Mesenchymal stem cell (in vitro differentiated cells and primary cell): ENCODE measurements at regions not wholly inside any gene's neighbourhood (a gene's known extent, or its start where the extent isn't known, plus 50 kb on each side); places are given as distances from the start of the nearest gene placed in this dataset.
A peak's percentile ranks its signal among the peaks of the same experiment; 100 is the strongest.

Experiments used
- DNase-seq: peaks from one replicate; pipeline ENCODE4 v3.0.0-alpha.2; 2013
- H2AFZ ChIP-seq: one replicate; pipeline ENCODE4 v1.6.1; 2013; ENCODE audit warnings: low read depth, mild to moderate bottlenecking, control low read depth, inconsistent platforms, low read length, moderate library complexity
- H2AK5ac ChIP-seq: 2 replicates; pipeline ENCODE4 v1.6.1; 2013; ENCODE audit warnings: low read length, moderate library complexity, mild to moderate bottlenecking, inconsistent platforms; ENCODE audit not compliant: severe bottlenecking
- H2BK120ac ChIP-seq: one replicate; pipeline ENCODE4 v1.6.1; 2013; ENCODE audit warnings: low read depth, mild to moderate bottlenecking, inconsistent platforms, low read length, moderate library complexity
- H2BK12ac ChIP-seq, 2 experiments: one replicate each; pipeline ENCODE4 v1.6.1; 2013; ENCODE audit warnings: inconsistent platforms in 2 of 2, low read length in 2 of 2, mild to moderate bottlenecking in 2 of 2, moderate library complexity in 2 of 2, control low read depth in 1 of 2
- H2BK15ac ChIP-seq: one replicate; pipeline ENCODE4 v1.6.1; 2013; ENCODE audit warnings: mild to moderate bottlenecking, low read depth, inconsistent platforms; ENCODE audit not compliant: poor library complexity, severe bottlenecking
- H2BK5ac ChIP-seq: 2 replicates; pipeline ENCODE4 v1.6.1; 2013; ENCODE audit warnings: low read depth, mild to moderate bottlenecking, low read length, control low read depth, inconsistent platforms; ENCODE audit not compliant: poor library complexity, severe bottlenecking
- H3K14ac ChIP-seq, 2 experiments: one replicate each; pipeline ENCODE4 v1.6.1; 2013; ENCODE audit warnings: inconsistent platforms in 2 of 2, low read length in 2 of 2, control low read depth in 1 of 2, mild to moderate bottlenecking in 1 of 2, moderate library complexity in 1 of 2
- H3K18ac ChIP-seq, 2 experiments: one replicate each; pipeline ENCODE4 v1.6.1; 2013; ENCODE audit warnings: inconsistent platforms in 2 of 2, low read length in 2 of 2, control low read depth in 1 of 2, low read depth in 1 of 2, mild to moderate bottlenecking in 1 of 2
- H3K23ac ChIP-seq, 2 experiments: one replicate each; pipeline ENCODE4 v1.6.1; 2013; ENCODE audit warnings: inconsistent platforms in 2 of 2, low read length in 2 of 2, mild to moderate bottlenecking in 2 of 2, moderate library complexity in 2 of 2, control low read depth in 1 of 2
- H3K27ac ChIP-seq: 2 replicates; pipeline ENCODE4 v1.5.1; 2013; ENCODE audit warnings: mild to moderate bottlenecking, moderate library complexity, low read length, control low read depth, inconsistent platforms; ENCODE audit not compliant: poor library complexity, severe bottlenecking
- H3K27me3 ChIP-seq, 2 experiments: 2 replicates each; pipeline versions ENCODE4 v1.6.1 to v1.7.0; 2013; ENCODE audit warnings: low read length in 2 of 2, mild to moderate bottlenecking in 2 of 2, moderate library complexity in 2 of 2, control low read depth in 1 of 2, inconsistent platforms in 1 of 2; ENCODE audit not compliant: control insufficient read depth in 1 of 2, insufficient read depth in 1 of 2
- H3K36me3 ChIP-seq, 2 experiments: 2 replicates each; pipeline versions ENCODE4 v1.6.1 to v1.7.0; 2013; ENCODE audit warnings: low read length in 2 of 2, control low read depth in 1 of 2, inconsistent platforms in 1 of 2, low read depth in 1 of 2, mild to moderate bottlenecking in 1 of 2; ENCODE audit not compliant: insufficient read depth in 2 of 2, control insufficient read depth in 1 of 2
- H3K4ac ChIP-seq, 2 experiments: one replicate each; pipeline ENCODE4 v1.6.1; 2013; ENCODE audit warnings: inconsistent platforms in 2 of 2, low read length in 2 of 2, mild to moderate bottlenecking in 2 of 2, moderate library complexity in 2 of 2, control low read depth in 1 of 2, low read depth in 1 of 2
- H3K4me1 ChIP-seq: 2 replicates; pipeline ENCODE4 v1.6.1; 2013; ENCODE audit warnings: low read depth, low read length, control low read depth; ENCODE audit not compliant: control insufficient read depth, insufficient read depth
- H3K4me2 ChIP-seq: 2 replicates; pipeline ENCODE4 v1.6.1; 2013; ENCODE audit warnings: low read length, mild to moderate bottlenecking, inconsistent platforms; ENCODE audit not compliant: poor library complexity, severe bottlenecking
- H3K4me3 ChIP-seq, 2 experiments: 2 replicates each; pipeline versions ENCODE4 v1.5.1 to v1.7.0; 2013; ENCODE audit warnings: low read length in 2 of 2, mild to moderate bottlenecking in 2 of 2, control low read depth in 1 of 2, low read depth in 1 of 2; ENCODE audit not compliant: insufficient read depth in 1 of 2
- H3K79me1 ChIP-seq: replicated peaks from 2 replicates; pipeline ENCODE4 v1.6.1; 2013; ENCODE audit warnings: mild to moderate bottlenecking, control low read depth, low read length, inconsistent platforms; ENCODE audit not compliant: poor library complexity, severe bottlenecking
- H3K9ac ChIP-seq: 2 replicates; pipeline ENCODE4 v1.7.0; 2013; ENCODE audit warnings: mild to moderate bottlenecking, low read length, moderate library complexity
- H3K9me3 ChIP-seq: 2 replicates; pipeline ENCODE4 v1.7.0; 2013; ENCODE audit warnings: mild to moderate bottlenecking, low read length; ENCODE audit not compliant: control insufficient read depth
- H4K8ac ChIP-seq: one replicate; pipeline ENCODE4 v1.6.1; 2013; ENCODE audit warnings: inconsistent platforms, mild to moderate bottlenecking, low read length, moderate library complexity
- H4K91ac ChIP-seq: one replicate; pipeline ENCODE4 v1.6.1; 2013; ENCODE audit warnings: mild to moderate bottlenecking, low read length, inconsistent platforms
- WGBS: methylation state at CpG from one replicate; pipeline ENCODE4 v1.1.7; 2013; ENCODE audit warnings: mixed read lengths; 5-methylcytosine and 5-hydroxymethylcytosine counted together

DNA sequence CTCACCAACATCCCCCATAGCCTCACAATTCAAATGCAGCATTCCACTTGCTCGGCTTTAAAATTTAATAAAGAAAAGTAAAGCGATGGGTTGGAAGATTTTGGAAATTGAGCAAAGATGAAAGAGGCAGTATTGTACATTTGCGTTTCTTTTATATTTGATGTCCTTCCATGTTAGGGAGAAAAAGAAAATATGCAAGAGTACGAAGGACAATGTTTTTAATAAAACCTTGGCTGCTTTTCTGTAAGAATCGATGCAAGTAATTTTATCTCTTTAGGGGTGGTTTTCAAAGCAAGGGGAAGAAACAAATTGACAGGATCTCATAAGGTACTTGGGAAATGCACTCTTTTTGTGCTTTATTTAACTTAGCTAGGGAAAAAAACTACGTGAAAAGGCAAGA, 61.8 kb upstream of the TSC22D2 start:
- no peaks in the 10 kb centered on the region for H3K9me3 ChIP-seq
- no peak overlapping the region for H4K8ac ChIP-seq
- H3K14ac ChIP-seq: no peak overlapping the region
- H3K36me3 ChIP-seq: no peaks in the 10 kb centered on the region
- H2AFZ ChIP-seq: no peak overlapping the region
- no peak overlapping the region for H3K18ac ChIP-seq
- peak overlapping the region; percentile 33 for H3K27ac ChIP-seq
- no peak overlapping the region for H3K23ac ChIP-seq
- no peak overlapping the region for H2BK120ac ChIP-seq
- 98% methylated on average over 5 of the region's 6 CpGs for WGBS
- peak overlapping the region; percentile 82 for H3K9ac ChIP-seq
- no peak overlapping the region for H2BK12ac ChIP-seq
- H3K27me3 ChIP-seq: no peaks in the 10 kb centered on the region
- H3K79me1 ChIP-seq: no peaks in the 10 kb centered on the region
- H2BK5ac ChIP-seq: no peak overlapping the region
- DNase-seq: no peak
- peak overlapping the region in 1 of 2 experiments; percentile 38 for H3K4me3 ChIP-seq
- no peak overlapping the region for H2AK5ac ChIP-seq
- H3K4me1 ChIP-seq: peaks cover 6% of the 10 kb centered on the region
- no peak overlapping the region for H3K4me2 ChIP-seq
- no peak overlapping the region for H2BK15ac ChIP-seq
- H3K4ac ChIP-seq: no peak overlapping the region
- no peak overlapping the region for H4K91ac ChIP-seq

DNA sequence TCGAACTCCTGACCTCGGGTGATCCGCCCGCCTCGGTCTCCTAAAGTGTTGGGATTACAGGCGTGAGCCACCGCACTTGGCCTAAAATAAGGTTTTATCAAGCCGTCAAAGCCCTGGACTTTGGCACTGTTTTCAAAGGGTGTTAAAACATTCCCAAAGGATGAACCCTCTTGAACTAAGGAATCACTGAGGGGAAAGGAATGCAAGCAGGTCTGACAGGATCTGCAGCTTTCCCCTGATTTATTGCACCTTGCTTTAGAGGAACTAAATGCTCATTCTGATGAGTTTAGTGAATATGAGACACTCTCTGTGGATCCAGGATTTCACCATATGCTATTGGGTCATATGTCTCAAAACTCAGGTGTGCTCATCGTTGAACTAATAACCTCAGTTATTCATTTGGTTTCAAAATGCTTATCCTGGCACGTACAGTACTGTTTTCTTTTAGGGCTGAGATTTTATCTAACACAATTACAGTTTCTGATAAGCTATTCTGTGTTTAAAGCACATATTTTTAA, 63.0 kb upstream of the TSC22D2 start:
- no peaks in the 10 kb centered on the region for H3K36me3 ChIP-seq
- H3K4me3 ChIP-seq: no peak overlapping the region
- H2BK12ac ChIP-seq: no peak overlapping the region
- no peaks in the 10 kb centered on the region for H3K79me1 ChIP-seq
- no peak overlapping the region for H2BK15ac ChIP-seq
- H3K18ac ChIP-seq: no peak overlapping the region
- no peaks in the 10 kb centered on the region for H3K27me3 ChIP-seq
- DNase-seq: peak; percentile 40
- no peaks in the 10 kb centered on the region for H3K9me3 ChIP-seq
- H2AFZ ChIP-seq: no peak overlapping the region
- no peak overlapping the region for H4K8ac ChIP-seq
- H3K4ac ChIP-seq: no peak overlapping the region
- H3K4me1 ChIP-seq: peaks cover 6% of the 10 kb centered on the region
- no peak overlapping the region for H2AK5ac ChIP-seq
- no peak overlapping the region for H3K9ac ChIP-seq
- no peak overlapping the region for H3K4me2 ChIP-seq
- no peak overlapping the region for H4K91ac ChIP-seq
- H3K27ac ChIP-seq: peak overlapping the region; percentile 68
- H2BK120ac ChIP-seq: no peak overlapping the region
- WGBS: 15% methylated on average over 10 of the region's 10 CpGs
- H3K14ac ChIP-seq: no peak overlapping the region
- no peak overlapping the region for H2BK5ac ChIP-seq
- H3K23ac ChIP-seq: no peak overlapping the region

DNA sequence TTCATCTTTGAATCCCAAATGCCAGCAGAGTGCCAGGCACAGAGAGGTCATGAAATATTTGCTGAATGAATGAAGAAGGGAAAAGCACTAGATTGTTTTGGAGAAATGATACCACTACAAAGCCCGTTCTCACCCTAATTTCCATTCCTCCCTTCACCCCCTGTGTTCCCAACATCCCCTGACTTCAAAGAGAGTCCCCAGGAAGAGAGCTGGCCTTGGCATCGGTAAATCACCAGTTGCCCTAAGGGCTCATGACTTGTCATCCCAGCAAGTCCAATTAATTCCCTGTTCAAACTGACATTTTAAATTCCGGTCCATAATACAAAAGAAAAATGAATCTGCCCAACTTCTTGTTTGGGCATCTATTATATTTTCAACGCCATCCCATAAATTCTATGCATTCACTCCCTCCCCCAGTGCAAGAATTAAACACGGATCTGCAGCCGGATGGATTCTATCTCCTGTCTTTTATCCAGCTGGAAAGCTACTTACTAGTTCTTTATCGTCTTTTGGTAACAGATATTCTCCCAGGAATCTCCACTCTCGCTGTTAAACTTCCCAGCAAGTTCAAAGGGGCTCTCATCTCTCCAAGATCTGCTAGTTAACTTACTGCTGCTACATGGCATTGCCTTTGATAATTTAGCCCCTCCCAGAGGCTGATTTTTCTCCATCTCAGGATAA, 63.9 kb upstream of the TSC22D2 start:
- Histone ChIP-seq H2AK5ac (peak overlapping the region; percentile 37), H3K18ac (no peak overlapping the region), H2BK5ac (no peak overlapping the region), H3K4me3 (no peak overlapping the region), H2BK15ac (no peak overlapping the region), H3K4ac (no peak overlapping the region), H3K27me3 (no peaks in the 10 kb centered on the region), H3K4me1 (peaks cover 2% of the 10 kb centered on the region), H3K9ac (no peak overlapping the region), H3K14ac (no peak overlapping the region), H3K79me1 (no peaks in the 10 kb centered on the region), H3K9me3 (no peaks in the 10 kb centered on the region), H2AFZ (no peak overlapping the region), H3K36me3 (no peaks in the 10 kb centered on the region), H2BK120ac (no peak overlapping the region), H3K4me2 (no peak overlapping the region), H4K8ac (no peak overlapping the region), H3K23ac (no peak overlapping the region), H4K91ac (no peak overlapping the region), H3K27ac (no peak overlapping the region), H2BK12ac (no peak overlapping the region)
- WGBS: 93% methylated on average over 8 of the region's 8 CpGs
- no peak for DNase-seq

DNA sequence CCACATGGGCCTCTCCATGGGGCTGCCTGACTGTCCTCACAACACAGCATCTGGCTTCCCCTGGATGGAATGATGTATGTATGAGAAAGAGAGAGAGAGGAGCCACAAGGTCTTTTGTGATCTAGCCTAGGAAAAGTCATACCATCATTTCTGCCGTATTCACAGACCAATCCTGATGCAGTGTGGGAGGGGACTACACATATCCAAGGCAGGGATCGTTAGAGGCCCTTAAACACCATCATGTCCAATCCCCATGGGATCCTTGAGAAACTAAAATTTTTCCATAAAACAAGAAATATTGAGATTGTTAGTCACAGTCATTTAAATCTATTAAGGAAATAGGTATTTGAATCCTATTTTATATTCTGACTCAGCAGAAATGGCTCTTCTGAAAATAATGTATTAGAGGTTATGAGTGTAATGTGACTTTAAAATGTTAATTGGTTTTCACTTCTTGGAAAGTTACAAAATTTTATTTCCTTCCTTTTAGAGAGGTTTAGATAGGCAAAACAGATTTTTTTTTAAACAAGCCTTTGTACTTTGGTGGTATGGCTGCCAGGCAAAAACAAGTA, 65.1 kb upstream of the TSC22D2 start:
- Histone ChIP-seq H2BK12ac (no peak overlapping the region), H3K4me1 (peaks cover 2% of the 10 kb centered on the region), H3K18ac (no peak overlapping the region), H3K23ac (no peak overlapping the region), H2BK5ac (no peak overlapping the region), H3K4ac (no peak overlapping the region), H2BK15ac (no peak overlapping the region), H3K27me3 (no peaks in the 10 kb centered on the region), H3K9me3 (no peaks in the 10 kb centered on the region), H3K27ac (no peak overlapping the region), H4K91ac (no peak overlapping the region), H3K4me3 (no peak overlapping the region), H2AFZ (no peak overlapping the region), H2AK5ac (peak overlapping the region; percentile 17), H4K8ac (no peak overlapping the region), H3K36me3 (no peaks in the 10 kb centered on the region), H3K79me1 (no peaks in the 10 kb centered on the region), H3K14ac (no peak overlapping the region), H2BK120ac (no peak overlapping the region), H3K4me2 (no peak overlapping the region), H3K9ac (no peak overlapping the region)
- DNase-seq: no peak
- WGBS: 100% methylated on average over 1 of the region's 2 CpGs
